ENCODE measurements at regions not wholly inside any gene's neighbourhood (a gene's known extent, or its start where the extent isn't known, plus 50 kb on each side); places are given as distances from the start of the nearest gene placed in this dataset.

GRCh38 chr18:60826346-60826745 lies 453.8 kb upstream of the MC4R start:
- Histone ChIP-seq H3K27ac (no peak overlapping the region), H3K4me3 (no peak overlapping the region), H3K9me3 (no peaks in the 10 kb centered on the region), H3K4me1 (no peaks in the 10 kb centered on the region), H3K27me3 (no peaks in the 10 kb centered on the region), H3K36me3 (no peaks in the 10 kb centered on the region)
- no peak for TF ChIP-seq CTCF (IDR thresholded peaks at IDR 0.05)
- no peak for DNase-seq (ENCODE audit: low spot score)

GRCh38 chr18:60831971-60832370 lies 459.4 kb upstream of the MC4R start:
- no peak for DNase-seq (ENCODE audit: low spot score)
- Histone ChIP-seq H3K36me3 (no peaks in the 10 kb centered on the region), H3K27me3 (no peaks in the 10 kb centered on the region), H3K4me1 (no peaks in the 10 kb centered on the region), H3K27ac (no peak overlapping the region), H3K9me3 (no peaks in the 10 kb centered on the region), H3K4me3 (no peak overlapping the region)
- no peak for TF ChIP-seq CTCF (IDR thresholded peaks at IDR 0.05)

- Histone ChIP-seq H3K27me3 (no peaks in the 10 kb centered on the region), H3K4me1 (no peaks in the 10 kb centered on the region), H3K9me3 (no peaks in the 10 kb centered on the region), H3K4me3 (no peak overlapping the region), H3K36me3 (no peaks in the 10 kb centered on the region), H3K27ac (no peak overlapping the region)
- TF ChIP-seq CTCF (IDR thresholded peaks at IDR 0.05): no peak
- DNase-seq (ENCODE audit: low spot score): no peak
These were observed 466.1 kb upstream of the MC4R start for GRCh38 chr18:60838677-60839076.

GRCh38 chr18:60846396-60846795 lies 473.8 kb upstream of the MC4R start:
- Histone ChIP-seq H3K9me3 (no peaks in the 10 kb centered on the region), H3K36me3 (no peaks in the 10 kb centered on the region), H3K27ac (no peak overlapping the region), H3K27me3 (no peaks in the 10 kb centered on the region), H3K4me3 (no peak overlapping the region), H3K4me1 (no peaks in the 10 kb centered on the region)
- TF ChIP-seq CTCF (IDR thresholded peaks at IDR 0.05): no peak
- no peak for DNase-seq (ENCODE audit: low spot score)

GRCh38 chr18:60847517-60847916 lies 474.9 kb upstream of the MC4R start:
- TF ChIP-seq CTCF (IDR thresholded peaks at IDR 0.05): no peak
- H3K27me3 ChIP-seq: no peaks in the 10 kb centered on the region
- H3K4me3 ChIP-seq: no peak overlapping the region
- H3K4me1 ChIP-seq: no peaks in the 10 kb centered on the region
- no peak overlapping the region for H3K27ac ChIP-seq
- DNase-seq (ENCODE audit: low spot score): no peak
- no peaks in the 10 kb centered on the region for H3K36me3 ChIP-seq
- no peaks in the 10 kb centered on the region for H3K9me3 ChIP-seq

GRCh38 chr18:60861575-60861974 lies 471.7 kb upstream of the CDH20 start:
- Histone ChIP-seq H3K27me3 (no peaks in the 10 kb centered on the region), H3K36me3 (no peaks in the 10 kb centered on the region), H3K9me3 (no peaks in the 10 kb centered on the region), H3K27ac (no peak overlapping the region), H3K4me1 (no peaks in the 10 kb centered on the region), H3K4me3 (no peak overlapping the region)
- DNase-seq (ENCODE audit: low spot score): no peak
- no peak for TF ChIP-seq CTCF (IDR thresholded peaks at IDR 0.05)
